ENCODE measurements at regions not wholly inside any gene's neighbourhood (a gene's known extent, or its start where the extent isn't known, plus 50 kb on each side); places are given as distances from the start of the nearest gene placed in this dataset.

DNA sequence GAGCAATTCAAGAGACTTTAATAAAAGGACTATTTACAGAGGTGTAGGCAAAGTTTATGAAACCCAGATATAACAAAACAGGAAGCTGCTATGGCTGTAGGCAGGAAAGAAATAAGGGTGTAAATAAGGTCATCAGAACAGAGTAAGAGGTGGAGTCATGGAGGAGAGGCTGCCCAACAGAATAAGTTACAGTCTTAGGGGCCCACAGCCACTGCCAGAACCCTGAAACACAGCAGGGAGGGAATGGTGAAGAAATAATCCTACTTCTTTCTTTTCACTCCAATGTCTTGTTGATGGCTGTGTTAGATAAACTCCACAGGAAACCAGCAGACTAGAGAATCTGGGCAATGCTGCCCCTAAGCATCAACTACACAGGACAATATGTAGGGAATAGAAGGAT is 155.8 kb upstream of the TAC1 start:
- Mint-ChIP-seq H3K4me3 (no peak overlapping the region), H3K4me1 (no peaks in the 10 kb centered on the region), H3K27me3 (no peaks in the 10 kb centered on the region), H3K36me3 (ENCODE audit: low read depth) (no peaks in the 10 kb centered on the region), H3K27ac (no peak overlapping the region), H3K9me3 (peaks cover 2% of the 10 kb centered on the region)
- ATAC-seq (ENCODE audit: low read depth): no peak
- POLR2A ChIA-PET: no interaction called here
- TF ChIP-seq, protein P1, sequence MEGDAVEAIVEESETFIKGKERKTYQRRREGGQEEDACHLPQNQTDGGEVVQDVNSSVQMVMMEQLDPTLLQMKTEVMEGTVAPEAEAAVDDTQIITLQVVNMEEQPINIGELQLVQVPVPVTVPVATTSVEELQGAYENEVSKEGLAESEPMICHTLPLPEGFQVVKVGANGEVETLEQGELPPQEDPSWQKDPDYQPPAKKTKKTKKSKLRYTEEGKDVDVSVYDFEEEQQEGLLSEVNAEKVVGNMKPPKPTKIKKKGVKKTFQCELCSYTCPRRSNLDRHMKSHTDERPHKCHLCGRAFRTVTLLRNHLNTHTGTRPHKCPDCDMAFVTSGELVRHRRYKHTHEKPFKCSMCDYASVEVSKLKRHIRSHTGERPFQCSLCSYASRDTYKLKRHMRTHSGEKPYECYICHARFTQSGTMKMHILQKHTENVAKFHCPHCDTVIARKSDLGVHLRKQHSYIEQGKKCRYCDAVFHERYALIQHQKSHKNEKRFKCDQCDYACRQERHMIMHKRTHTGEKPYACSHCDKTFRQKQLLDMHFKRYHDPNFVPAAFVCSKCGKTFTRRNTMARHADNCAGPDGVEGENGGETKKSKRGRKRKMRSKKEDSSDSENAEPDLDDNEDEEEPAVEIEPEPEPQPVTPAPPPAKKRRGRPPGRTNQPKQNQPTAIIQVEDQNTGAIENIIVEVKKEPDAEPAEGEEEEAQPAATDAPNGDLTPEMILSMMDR (IDR thresholded peaks at IDR 0.05): no peak
- intact Hi-C loops (cut with micrococcal nuclease): no loop called here
- no peak for DNase-seq
- CTCF ChIA-PET: no interaction called here

DNA sequence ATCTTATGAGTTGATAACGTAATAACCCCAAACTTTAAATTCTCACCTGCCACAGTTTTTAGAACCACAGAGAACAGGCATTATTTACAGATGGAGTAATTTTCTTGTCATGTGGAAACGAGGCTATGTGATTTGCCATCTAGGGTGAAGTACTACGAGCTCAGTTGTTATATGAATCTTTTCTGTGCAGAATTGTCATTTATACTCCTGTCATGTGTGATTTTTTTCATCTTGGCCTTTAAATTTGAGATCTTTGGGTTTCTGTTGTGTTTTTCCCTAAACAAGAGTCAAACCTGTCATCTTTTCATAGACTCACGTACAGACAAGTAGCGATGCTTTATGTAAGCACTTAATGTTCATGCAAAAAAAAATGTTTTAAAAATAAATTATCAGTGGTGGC is 153.7 kb upstream of the TAC1 start:
- peaks cover 7% of the 10 kb centered on the region for H3K9me3 Mint-ChIP-seq
- TF ChIP-seq, protein P1 (IDR thresholded peaks at IDR 0.05): no peak
- no peaks in the 10 kb centered on the region for H3K27me3 Mint-ChIP-seq
- no peaks in the 10 kb centered on the region for H3K4me1 Mint-ChIP-seq
- no peak overlapping the region for H3K27ac Mint-ChIP-seq
- intact Hi-C loops (cut with micrococcal nuclease): no loop called here
- H3K36me3 Mint-ChIP-seq (ENCODE audit: low read depth): no peaks in the 10 kb centered on the region
- POLR2A ChIA-PET: no interaction called here
- H3K4me3 Mint-ChIP-seq: no peak overlapping the region
- CTCF ChIA-PET: no interaction called here
- DNase-seq: no peak
- no peak for ATAC-seq (ENCODE audit: low read depth)

DNA sequence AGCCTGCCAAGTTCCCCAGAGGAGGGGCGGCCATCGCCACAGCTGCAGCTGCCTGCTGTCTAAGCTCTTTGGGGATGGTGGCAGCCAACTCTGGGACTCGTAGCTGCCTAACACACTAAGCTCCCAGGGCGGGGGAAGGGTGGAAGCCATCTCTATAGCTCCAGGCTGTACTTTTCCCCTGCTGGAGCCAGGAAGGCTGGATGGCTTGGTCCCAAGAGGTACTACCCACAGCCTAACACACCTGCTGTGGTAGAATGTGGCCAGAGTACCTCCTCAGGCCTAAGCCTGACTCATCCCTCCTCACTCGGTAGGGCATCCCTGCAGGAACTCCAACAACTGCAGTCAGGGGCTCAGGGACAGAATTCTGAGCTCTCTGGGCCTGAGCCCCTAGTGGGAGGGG is 151.7 kb upstream of the TAC1 start:
- peaks cover 12% of the 10 kb centered on the region for H3K9me3 Mint-ChIP-seq
- no peaks in the 10 kb centered on the region for H3K4me1 Mint-ChIP-seq
- H3K27ac Mint-ChIP-seq: no peak overlapping the region
- TF ChIP-seq, protein P1 (IDR thresholded peaks at IDR 0.05): no peak
- ATAC-seq (ENCODE audit: low read depth) (no peak), DNase-seq (no peak)
- no peaks in the 10 kb centered on the region for H3K36me3 Mint-ChIP-seq (ENCODE audit: low read depth)
- POLR2A ChIA-PET: no interaction called here
- CTCF ChIA-PET: no interaction called here
- H3K4me3 Mint-ChIP-seq: no peak overlapping the region
- intact Hi-C loops (cut with micrococcal nuclease): no loop called here
- H3K27me3 Mint-ChIP-seq: no peaks in the 10 kb centered on the region

DNA sequence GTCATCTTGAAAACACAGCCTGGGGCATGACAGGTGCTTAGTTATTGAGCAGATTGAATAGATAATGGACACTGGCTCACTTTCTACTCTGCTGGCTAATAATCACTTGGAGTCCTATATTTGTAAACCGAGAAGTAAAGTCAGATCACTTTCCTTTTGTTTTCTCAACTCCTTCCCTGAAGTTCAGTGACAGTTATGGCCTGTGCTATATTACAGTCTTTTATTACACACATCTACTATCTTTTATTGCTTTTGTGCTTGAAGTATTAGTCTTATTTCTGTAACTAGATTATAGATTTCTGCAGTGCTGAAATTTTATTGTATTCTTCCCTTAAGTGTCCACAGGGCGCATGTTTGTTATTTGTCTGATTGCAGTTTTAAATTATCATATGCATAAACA is 136.4 kb upstream of the TAC1 start:
- ATAC-seq (ENCODE audit: low read depth) (no peak), DNase-seq (no peak)
- Mint-ChIP-seq H3K27me3 (no peaks in the 10 kb centered on the region), H3K4me1 (no peaks in the 10 kb centered on the region), H3K27ac (no peak overlapping the region), H3K36me3 (ENCODE audit: low read depth) (no peaks in the 10 kb centered on the region), H3K9me3 (no peaks in the 10 kb centered on the region), H3K4me3 (no peak overlapping the region)
- intact Hi-C loops (cut with micrococcal nuclease): no loop called here
- TF ChIP-seq, protein P1 (IDR thresholded peaks at IDR 0.05): no peak
- CTCF ChIA-PET: no interaction called here
- POLR2A ChIA-PET: no interaction called here

DNA sequence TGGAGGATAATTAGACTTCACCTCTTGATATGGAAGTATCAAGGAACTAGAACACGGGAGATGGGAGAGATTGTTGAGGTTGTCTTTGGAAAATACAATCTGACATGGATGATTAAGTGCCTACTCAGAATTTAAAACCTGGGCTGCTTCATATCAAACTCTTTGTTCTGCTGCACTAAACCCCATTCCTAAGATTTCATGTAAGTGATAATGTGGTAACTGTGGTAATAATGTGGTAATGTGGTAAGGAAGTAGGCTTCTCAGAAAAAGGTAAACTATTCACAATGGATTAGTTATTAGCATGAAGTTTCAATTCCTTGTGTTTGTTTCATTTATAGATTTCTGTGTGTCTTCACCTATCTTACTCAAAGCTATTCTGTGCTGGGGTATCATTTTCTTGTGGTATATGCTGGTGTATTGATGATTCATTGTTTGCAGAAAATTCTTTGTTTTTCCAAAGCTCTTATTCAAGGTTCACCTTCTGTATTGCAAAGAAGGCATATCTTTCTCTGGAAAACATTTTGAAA is 129.9 kb upstream of the TAC1 start:
- Mint-ChIP-seq H3K27ac (no peak overlapping the region), H3K4me1 (no peaks in the 10 kb centered on the region), H3K36me3 (ENCODE audit: low read depth) (no peaks in the 10 kb centered on the region), H3K9me3 (no peaks in the 10 kb centered on the region), H3K27me3 (no peaks in the 10 kb centered on the region), H3K4me3 (no peak overlapping the region)
- CTCF ChIA-PET: no interaction called here
- no peak for DNase-seq
- POLR2A ChIA-PET: no interaction called here
- no peak for ATAC-seq (ENCODE audit: low read depth)
- intact Hi-C loops (cut with micrococcal nuclease): no loop called here
- TF ChIP-seq, protein P1 (IDR thresholded peaks at IDR 0.05): no peak

Measured in activated B cell treated with CpG ODN at 0.5 μM for 24 hours (primary cell).